ENCODE measurements at regions not wholly inside any gene's neighbourhood (a gene's known extent, or its start where the extent isn't known, plus 50 kb on each side); places are given as distances from the start of the nearest gene placed in this dataset.
"Not testable (repeated sequence)": the region's sequence is repeated elsewhere in the genome, so short reads cannot be mapped to it uniquely, and the experiment has no call there.

DNA sequence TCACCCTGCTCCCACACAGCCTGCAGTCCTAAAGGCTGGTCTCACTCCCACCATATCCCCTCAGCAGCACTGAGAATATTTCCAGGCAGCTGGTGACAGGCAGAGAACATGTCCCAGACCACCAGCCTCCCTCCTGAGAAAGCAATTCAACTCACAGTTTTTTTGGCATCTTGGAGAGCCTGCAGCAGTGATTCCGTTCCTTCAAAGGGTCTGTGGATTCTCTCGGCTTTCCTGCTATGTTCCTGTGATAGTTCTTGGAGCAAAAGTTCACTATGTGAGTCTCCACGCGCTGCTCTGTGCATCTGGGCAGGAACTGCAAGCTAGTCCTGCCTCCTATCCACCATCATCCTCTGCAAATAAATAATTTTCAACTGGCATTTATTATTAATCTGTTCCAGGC, 448.3 kb upstream of the HSF2 start:
- TF ChIP-seq, protein P1, sequence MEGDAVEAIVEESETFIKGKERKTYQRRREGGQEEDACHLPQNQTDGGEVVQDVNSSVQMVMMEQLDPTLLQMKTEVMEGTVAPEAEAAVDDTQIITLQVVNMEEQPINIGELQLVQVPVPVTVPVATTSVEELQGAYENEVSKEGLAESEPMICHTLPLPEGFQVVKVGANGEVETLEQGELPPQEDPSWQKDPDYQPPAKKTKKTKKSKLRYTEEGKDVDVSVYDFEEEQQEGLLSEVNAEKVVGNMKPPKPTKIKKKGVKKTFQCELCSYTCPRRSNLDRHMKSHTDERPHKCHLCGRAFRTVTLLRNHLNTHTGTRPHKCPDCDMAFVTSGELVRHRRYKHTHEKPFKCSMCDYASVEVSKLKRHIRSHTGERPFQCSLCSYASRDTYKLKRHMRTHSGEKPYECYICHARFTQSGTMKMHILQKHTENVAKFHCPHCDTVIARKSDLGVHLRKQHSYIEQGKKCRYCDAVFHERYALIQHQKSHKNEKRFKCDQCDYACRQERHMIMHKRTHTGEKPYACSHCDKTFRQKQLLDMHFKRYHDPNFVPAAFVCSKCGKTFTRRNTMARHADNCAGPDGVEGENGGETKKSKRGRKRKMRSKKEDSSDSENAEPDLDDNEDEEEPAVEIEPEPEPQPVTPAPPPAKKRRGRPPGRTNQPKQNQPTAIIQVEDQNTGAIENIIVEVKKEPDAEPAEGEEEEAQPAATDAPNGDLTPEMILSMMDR (IDR thresholded peaks at IDR 0.05; ENCODE audit: insufficient read depth, low read length), result no peak
- TF ChIP-seq POLR2AphosphoS5 (IDR thresholded peaks at IDR 0.05; ENCODE audit: low read depth), result no peak
- no peak for TF ChIP-seq SPI1 (IDR thresholded peaks at IDR 0.05; ENCODE audit: borderline replicate concordance, low read depth)
- TF ChIP-seq GABPA (IDR thresholded peaks at IDR 0.05; ENCODE audit: low read depth), result no peak
- TF ChIP-seq REST (IDR thresholded peaks at IDR 0.05; ENCODE audit: insufficient replicate concordance, low read depth), result no peak
- Histone ChIP-seq H3K4me3 (replicated peaks; ENCODE audit: insufficient read depth, low read length) (no peak overlapping the region), H3K27me3 (ENCODE audit: insufficient read depth, poor library complexity, severe bottlenecking) (no peaks in the 10 kb centered on the region), H3K27ac (replicated peaks) (no peak overlapping the region)
- no peak for DNase-seq (ENCODE audit: low read depth in 1 of 2, low spot score in 1 of 2)

DNA sequence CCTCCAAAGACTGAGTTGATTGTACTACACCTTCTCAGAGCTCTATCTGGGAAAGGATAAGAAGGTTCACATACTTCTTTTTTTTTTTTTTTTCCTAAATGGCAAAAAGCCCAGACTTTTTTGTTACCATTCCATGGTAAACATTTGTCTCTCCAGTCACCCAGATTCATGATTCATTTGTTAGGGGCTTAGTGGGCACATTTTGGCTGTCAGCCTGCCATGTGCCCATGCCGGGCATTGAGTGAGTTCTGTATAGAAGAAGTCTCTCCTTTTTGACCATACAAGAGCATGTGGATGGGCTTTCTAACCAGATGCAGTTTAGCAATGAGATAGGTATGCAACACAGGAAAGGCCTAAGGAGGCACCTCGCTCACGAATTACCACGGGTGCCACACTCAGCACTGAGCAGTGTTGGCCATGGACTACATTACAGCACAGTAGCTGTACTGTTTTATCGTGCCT, 447.5 kb upstream of the HSF2 start:
- TF ChIP-seq, protein P1 (IDR thresholded peaks at IDR 0.05; ENCODE audit: insufficient read depth, low read length), result no peak
- no peak for TF ChIP-seq SPI1 (IDR thresholded peaks at IDR 0.05; ENCODE audit: borderline replicate concordance, low read depth)
- no peak for TF ChIP-seq REST (IDR thresholded peaks at IDR 0.05; ENCODE audit: insufficient replicate concordance, low read depth)
- no peak for TF ChIP-seq POLR2AphosphoS5 (IDR thresholded peaks at IDR 0.05; ENCODE audit: low read depth)
- TF ChIP-seq GABPA (IDR thresholded peaks at IDR 0.05; ENCODE audit: low read depth), result no peak
- no peak for DNase-seq (ENCODE audit: low read depth in 1 of 2, low spot score in 1 of 2)
- no peaks in the 10 kb centered on the region for H3K27me3 ChIP-seq (ENCODE audit: insufficient read depth, poor library complexity, severe bottlenecking)
- no peak overlapping the region for H3K27ac ChIP-seq (replicated peaks)
- H3K4me3 ChIP-seq (replicated peaks; ENCODE audit: insufficient read depth, low read length), result no peak overlapping the region

GRCh38 chr6:121955401-121955800, 444.1 kb upstream of the HSF2 start:
- not testable (repeated sequence) for H3K27me3 ChIP-seq (ENCODE audit: insufficient read depth, poor library complexity, severe bottlenecking); H3K4me3 ChIP-seq (replicated peaks; ENCODE audit: insufficient read depth, low read length); DNase-seq (ENCODE audit: low read depth in 1 of 2, low spot score in 1 of 2); H3K27ac ChIP-seq (replicated peaks)

DNA sequence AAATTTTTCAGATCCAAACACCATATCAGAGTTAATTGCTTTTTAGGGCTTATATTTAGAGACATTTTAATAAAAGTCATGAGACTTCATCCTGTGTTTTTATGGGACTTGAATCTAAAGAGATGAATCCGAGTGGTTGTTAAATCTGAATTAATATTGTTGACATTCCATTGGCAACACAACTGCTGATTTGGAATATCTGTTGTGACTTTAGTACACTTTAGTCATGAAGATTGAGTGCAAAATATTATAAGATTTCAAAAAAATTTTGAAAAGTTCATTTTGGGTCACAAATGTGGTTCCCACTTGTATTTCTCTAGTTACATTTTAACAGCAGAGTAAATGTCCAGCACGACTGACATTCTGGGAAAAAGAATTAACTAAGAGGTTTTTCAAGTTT, 442.7 kb upstream of the HSF2 start:
- no peak overlapping the region for H3K27ac ChIP-seq (replicated peaks)
- H3K27me3 ChIP-seq (ENCODE audit: insufficient read depth, poor library complexity, severe bottlenecking), result no peaks in the 10 kb centered on the region
- no peak overlapping the region for H3K4me3 ChIP-seq (replicated peaks; ENCODE audit: insufficient read depth, low read length)
- TF ChIP-seq REST (IDR thresholded peaks at IDR 0.05; ENCODE audit: insufficient replicate concordance, low read depth), result no peak
- no peak for TF ChIP-seq SPI1 (IDR thresholded peaks at IDR 0.05; ENCODE audit: borderline replicate concordance, low read depth)
- no peak for TF ChIP-seq POLR2AphosphoS5 (IDR thresholded peaks at IDR 0.05; ENCODE audit: low read depth)
- TF ChIP-seq, protein P1 (IDR thresholded peaks at IDR 0.05; ENCODE audit: insufficient read depth, low read length), result no peak
- no peak for TF ChIP-seq GABPA (IDR thresholded peaks at IDR 0.05; ENCODE audit: low read depth)
- no peak for DNase-seq (ENCODE audit: low read depth in 1 of 2, low spot score in 1 of 2)
